ENCODE measurements at regions not wholly inside any gene's neighbourhood (a gene's known extent, or its start where the extent isn't known, plus 50 kb on each side); places are given as distances from the start of the nearest gene placed in this dataset.

DNA sequence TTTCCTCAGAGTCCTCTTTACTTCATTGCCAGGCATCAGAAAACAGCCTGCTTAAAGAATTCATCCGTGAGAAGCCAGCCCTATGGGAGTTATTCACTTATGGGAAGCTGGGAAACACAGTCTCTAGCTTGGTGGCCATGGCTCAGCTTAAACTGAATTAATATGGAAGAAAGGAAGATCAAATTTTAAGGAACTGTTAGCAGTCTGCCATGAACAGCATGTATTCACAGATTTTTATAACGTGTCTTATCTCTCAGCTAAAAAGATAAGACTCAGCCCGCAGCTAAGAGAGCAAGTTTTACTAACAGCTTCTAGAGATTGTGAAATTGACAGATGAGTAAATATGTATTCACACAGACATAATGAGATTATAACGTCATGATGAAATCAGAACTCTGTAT lies 253.7 kb upstream of the RXFP2 start:
- TF ChIP-seq TAF1 (IDR thresholded peaks at IDR 0.05; ENCODE audit: low read depth) (no peak), CEBPB (IDR thresholded peaks at IDR 0.05) (no peak), YY1 (IDR thresholded peaks at IDR 0.05; ENCODE audit: low read depth) (no peak), EP300 (IDR thresholded peaks at IDR 0.05; ENCODE audit: borderline replicate concordance) (no peak)
